ENCODE measurements at regions not wholly inside any gene's neighbourhood (a gene's known extent, or its start where the extent isn't known, plus 50 kb on each side); places are given as distances from the start of the nearest gene placed in this dataset.

- dilution Hi-C loops (cut with MboI; ENCODE audit: extremely low pct_ligation_motif_present, low sequenced_read_pairs) = no loop called here
- no peaks in the 10 kb centered on the region for H3K9me1 ChIP-seq (ENCODE audit: control insufficient read depth, extremely low read depth, insufficient read depth, low read length)
- H3K4me3 ChIP-seq (ENCODE audit: control insufficient read depth in 2 of 3, extremely low read depth in 1 of 3, insufficient read depth in 2 of 3, low read depth in 1 of 3, low read length in 3 of 3) = no peak overlapping the region
- H3K9me3 ChIP-seq (ENCODE audit: control insufficient read depth, low read depth, low read length) = no peaks in the 10 kb centered on the region
- H3K4me2 ChIP-seq (ENCODE audit: control insufficient read depth, extremely low read depth, insufficient read depth, low read depth, low read length) = no peak overlapping the region
- no peak for FAIRE-seq
- H3K4me1 ChIP-seq (ENCODE audit: control insufficient read depth, extremely low read depth, insufficient read depth, low read length) = no peaks in the 10 kb centered on the region
- TF ChIP-seq CTCF (optimal IDR thresholded peaks at IDR 0.05 in 1 of 3, IDR thresholded peaks at IDR 0.05 in 1 of 3, conservative IDR thresholded peaks at IDR 0.05 in 1 of 3; ENCODE audit: extremely low read depth in 1 of 3, insufficient read depth in 2 of 3, low read length in 3 of 3) = no peak
- TF ChIP-seq EZH2 (IDR thresholded peaks at IDR 0.05; ENCODE audit: low read length) = no peak
- H2AFZ ChIP-seq (ENCODE audit: control insufficient read depth, low read length) = no peak overlapping the region
- H3K79me2 ChIP-seq (ENCODE audit: control insufficient read depth, insufficient read depth, low read length) = no peaks in the 10 kb centered on the region
- H3K9ac ChIP-seq (ENCODE audit: control insufficient read depth, extremely low read depth, insufficient read depth, low read length) = no peak overlapping the region
- no peaks in the 10 kb centered on the region for H3K27me3 ChIP-seq (ENCODE audit: control insufficient read depth, extremely low read depth, insufficient read depth, low read length)
- no peaks in the 10 kb centered on the region for H3K36me3 ChIP-seq (ENCODE audit: control insufficient read depth in 2 of 2, extremely low read depth in 1 of 2, insufficient read depth in 2 of 2, low read length in 2 of 2)
- H4K20me1 ChIP-seq (ENCODE audit: control insufficient read depth, extremely low read depth, insufficient read depth, low read length) = no peaks in the 10 kb centered on the region
- DNase-seq (ENCODE audit: low read depth, low spot score) = no peak
- no peak overlapping the region for H3K27ac ChIP-seq (ENCODE audit: control insufficient read depth, insufficient read depth, low read length)
These were observed 2300.3 kb upstream of the C9orf72 start for GRCh38 chr9:29873579-29873978.

GRCh38 chr9:29875547-29875946 is 2302.3 kb upstream of the C9orf72 start:
- no peaks in the 10 kb centered on the region for H3K4me1 ChIP-seq (ENCODE audit: control insufficient read depth, extremely low read depth, insufficient read depth, low read length)
- no peak overlapping the region for H2AFZ ChIP-seq (ENCODE audit: control insufficient read depth, low read length)
- H3K27ac ChIP-seq (ENCODE audit: control insufficient read depth, insufficient read depth, low read length) = no peak overlapping the region
- DNase-seq (ENCODE audit: low read depth, low spot score) = no peak
- no peaks in the 10 kb centered on the region for H3K27me3 ChIP-seq (ENCODE audit: control insufficient read depth, extremely low read depth, insufficient read depth, low read length)
- TF ChIP-seq CTCF (optimal IDR thresholded peaks at IDR 0.05 in 1 of 3, IDR thresholded peaks at IDR 0.05 in 1 of 3, conservative IDR thresholded peaks at IDR 0.05 in 1 of 3; ENCODE audit: extremely low read depth in 1 of 3, insufficient read depth in 2 of 3, low read length in 3 of 3) (no peak), EZH2 (IDR thresholded peaks at IDR 0.05; ENCODE audit: low read length) (no peak)
- FAIRE-seq = no peak
- H3K9me3 ChIP-seq (ENCODE audit: control insufficient read depth, low read depth, low read length) = no peaks in the 10 kb centered on the region
- H3K9me1 ChIP-seq (ENCODE audit: control insufficient read depth, extremely low read depth, insufficient read depth, low read length) = no peaks in the 10 kb centered on the region
- H3K79me2 ChIP-seq (ENCODE audit: control insufficient read depth, insufficient read depth, low read length) = no peaks in the 10 kb centered on the region
- H3K9ac ChIP-seq (ENCODE audit: control insufficient read depth, extremely low read depth, insufficient read depth, low read length) = no peak overlapping the region
- no peak overlapping the region for H3K4me3 ChIP-seq (ENCODE audit: control insufficient read depth in 2 of 3, extremely low read depth in 1 of 3, insufficient read depth in 2 of 3, low read depth in 1 of 3, low read length in 3 of 3)
- H3K36me3 ChIP-seq (ENCODE audit: control insufficient read depth in 2 of 2, extremely low read depth in 1 of 2, insufficient read depth in 2 of 2, low read length in 2 of 2) = no peaks in the 10 kb centered on the region
- H3K4me2 ChIP-seq (ENCODE audit: control insufficient read depth, extremely low read depth, insufficient read depth, low read depth, low read length) = no peak overlapping the region
- no peaks in the 10 kb centered on the region for H4K20me1 ChIP-seq (ENCODE audit: control insufficient read depth, extremely low read depth, insufficient read depth, low read length)
- dilution Hi-C loops (cut with MboI; ENCODE audit: extremely low pct_ligation_motif_present, low sequenced_read_pairs) = no loop called here

Measured in keratinocyte (primary cell).